AG08395 (cell line): ENCODE measurements at regions not wholly inside any gene's neighbourhood (a gene's known extent, or its start where the extent isn't known, plus 50 kb on each side); places are given as distances from the start of the nearest gene placed in this dataset.
"Not testable (repeated sequence)": the region's sequence is repeated elsewhere in the genome, so short reads cannot be mapped to it uniquely, and the experiment has no call there.

Experiments used
- DNase-seq: peaks from one replicate; pipeline ENCODE4 v3.0.0; 2012; ENCODE audit warnings: mixed read lengths, low spot score

GRCh38 chr9:41075671-41076070 lies 52.8 kb downstream of the FOXD4L6 start:
- DNase-seq: not testable (repeated sequence)

GRCh38 chr9:41074356-41074942 lies 54.0 kb downstream of the FOXD4L6 start:
- DNase-seq: peak; percentile 4

- DNase-seq: not testable (repeated sequence)
Observed at GRCh38 chr9:41073471-41074243, 54.8 kb downstream of the FOXD4L6 start.

- not testable (repeated sequence) for DNase-seq
Observed at GRCh38 chr9:41064125-41064795, 64.2 kb downstream of the FOXD4L6 start.

GRCh38 chr9:41063243-41063642 lies 65.2 kb downstream of the FOXD4L6 start:
- DNase-seq: not testable (repeated sequence)

GRCh38 chr9:41059603-41060002 lies 68.9 kb downstream of the FOXD4L6 start:
- DNase-seq: not testable (repeated sequence)

- DNase-seq: not testable (repeated sequence)
Observed at GRCh38 chr9:41053666-41054363, 74.7 kb downstream of the FOXD4L6 start.

- DNase-seq: not testable (repeated sequence)
Observed at GRCh38 chr9:41048672-41049071, 79.8 kb downstream of the FOXD4L6 start.

GRCh38 chr9:41047792-41048191 lies 80.7 kb downstream of the FOXD4L6 start:
- not testable (repeated sequence) for DNase-seq

GRCh38 chr9:41044930-41045329 lies 83.6 kb downstream of the FOXD4L6 start:
- DNase-seq: not testable (repeated sequence)

- DNase-seq: not testable (repeated sequence)
Observed at GRCh38 chr9:41043433-41043832, 85.0 kb downstream of the FOXD4L6 start.

- not testable (repeated sequence) for DNase-seq
Observed at GRCh38 chr9:41042111-41042510, 86.4 kb downstream of the FOXD4L6 start.

GRCh38 chr9:41040705-41041342 lies 87.7 kb downstream of the FOXD4L6 start:
- not testable (repeated sequence) for DNase-seq

GRCh38 chr9:41035276-41035675 lies 93.2 kb downstream of the FOXD4L6 start:
- not testable (repeated sequence) for DNase-seq

- DNase-seq: peak; percentile 55
Observed at GRCh38 chr9:41034699-41035197, 93.7 kb downstream of the FOXD4L6 start.

GRCh38 chr9:41033877-41034276 lies 94.6 kb downstream of the FOXD4L6 start:
- DNase-seq: not testable (repeated sequence)

GRCh38 chr9:41033360-41033759 lies 95.1 kb downstream of the FOXD4L6 start:
- DNase-seq: not testable (repeated sequence)

- DNase-seq: not testable (repeated sequence)
Observed at GRCh38 chr9:41026912-41027676, 101.4 kb downstream of the FOXD4L6 start.

- DNase-seq: not testable (repeated sequence)
Observed at GRCh38 chr9:41022365-41022764, 106.1 kb downstream of the FOXD4L6 start.

GRCh38 chr9:41019858-41020562 lies 108.5 kb downstream of the FOXD4L6 start:
- DNase-seq: not testable (repeated sequence)
